ENCODE measurements at regions not wholly inside any gene's neighbourhood (a gene's known extent, or its start where the extent isn't known, plus 50 kb on each side); places are given as distances from the start of the nearest gene placed in this dataset.

GRCh38 chr19:27876976-27877512 lies 1335.9 kb downstream of the UQCRFS1 start:
- no peaks in the 10 kb centered on the region for H3K79me2 ChIP-seq (ENCODE audit: control insufficient read depth, insufficient read depth, low read length)
- no peaks in the 10 kb centered on the region for H3K27me3 ChIP-seq (ENCODE audit: control insufficient read depth in 2 of 2, insufficient read depth in 2 of 2, low read length in 2 of 2)
- no peaks in the 10 kb centered on the region for H3K36me3 ChIP-seq (ENCODE audit: control insufficient read depth in 2 of 2, extremely low read depth in 1 of 2, insufficient read depth in 2 of 2, low read length in 2 of 2)
- no peaks in the 10 kb centered on the region for H3K4me1 ChIP-seq (ENCODE audit: control insufficient read depth, extremely low read depth, insufficient read depth, low read length)
- no peak overlapping the region for H3K27ac ChIP-seq (ENCODE audit: insufficient read depth, low read depth, low read length)
- DNase-seq (ENCODE audit: low read depth, low spot score) (no peak), FAIRE-seq (no peak)
- ChIA-PET POLR2A (no interaction called here), CTCF (no interaction called here)
- intact Hi-C loops (cut with micrococcal nuclease) (no loop called here), dilution Hi-C loops (cut with MboI; ENCODE audit: extremely low pct_ligation_motif_present, low sequenced_read_pairs) (no loop called here)
- H4K20me1 ChIP-seq (replicated peaks; ENCODE audit: control insufficient read depth, extremely low read depth, insufficient read depth, low read length), result no peaks in the 10 kb centered on the region
- H2AFZ ChIP-seq (ENCODE audit: low read depth, low read length), result no peak overlapping the region
- no peak overlapping the region for H3K9ac ChIP-seq (replicated peaks; ENCODE audit: extremely low read depth, insufficient read depth, low read length)
- no peaks in the 10 kb centered on the region for H3K9me1 ChIP-seq (replicated peaks; ENCODE audit: control insufficient read depth, extremely low read depth, insufficient read depth, low read length)
- no TSS peak for BruUV-seq (replicated peaks)
- no peak overlapping the region for H3K4me3 ChIP-seq (replicated peaks in 1 of 3; ENCODE audit: insufficient read depth in 1 of 3, low read depth in 1 of 3, low read length in 3 of 3)
- H3K9me3 ChIP-seq (replicated peaks; ENCODE audit: control insufficient read depth, insufficient read depth, low read length), result peaks cover 9% of the 10 kb centered on the region
- H3K4me2 ChIP-seq (ENCODE audit: insufficient read depth, low read length), result no peak overlapping the region
- TF ChIP-seq POLR2AphosphoS5 (IDR thresholded peaks at IDR 0.05; ENCODE audit: insufficient read depth, low read depth, low read length), result no peak
- no peak for TF ChIP-seq FOS (IDR thresholded peaks at IDR 0.05; ENCODE audit: borderline replicate concordance, insufficient read depth, low read length)
- TF ChIP-seq MYC (IDR thresholded peaks at IDR 0.05; ENCODE audit: low read depth, low read length), result no peak
- TF ChIP-seq CTCF (IDR thresholded peaks at IDR 0.05; ENCODE audit: extremely low read depth in 1 of 2, insufficient read depth in 1 of 2, low read depth in 1 of 2, low read length in 2 of 2), result no peak
- no peak for TF ChIP-seq EZH2 (IDR thresholded peaks at IDR 0.05; ENCODE audit: borderline replicate concordance, low read depth, low read length, severe bottlenecking)
- TF ChIP-seq JUN (IDR thresholded peaks at IDR 0.05; ENCODE audit: borderline replicate concordance, insufficient read depth, insufficient read length, low read depth), result no peak
- TF ChIP-seq MAX (IDR thresholded peaks at IDR 0.05; ENCODE audit: insufficient read depth, insufficient read length), result no peak
- no peak for TF ChIP-seq POLR2A (IDR thresholded peaks at IDR 0.05; ENCODE audit: low read depth, low read length)
- no peak for TF ChIP-seq GATA2 (IDR thresholded peaks at IDR 0.05; ENCODE audit: insufficient read depth, insufficient read length, low read depth, low read length)

All from endothelial cell of umbilical vein (primary cell).